Stimulated activated CD4-positive, alpha-beta T cell treated with anti-CD3 and anti-CD28 coated beads, Interleukin-4, amount 100 ng/mL, for 4 hours (primary cell): ENCODE measurements at regions not wholly inside any gene's neighbourhood (a gene's known extent, or its start where the extent isn't known, plus 50 kb on each side); places are given as distances from the start of the nearest gene placed in this dataset.
"Not testable (repeated sequence)": the region's sequence is repeated elsewhere in the genome, so short reads cannot be mapped to it uniquely, and the experiment has no call there.

Source experiments
- DNase-seq, 2 experiments: peaks; one replicate each; pipeline ENCODE4 v3.0.0-alpha.2; 2020

GRCh38 chr7:67631476-67631875, 634.8 kb downstream of the TYW1 start:
- DNase-seq = no peak

GRCh38 chr7:67635271-67635670, 638.6 kb downstream of the TYW1 start:
- no peak for DNase-seq

- no peak for DNase-seq
Observed at GRCh38 chr7:67636348-67637022, 639.9 kb downstream of the TYW1 start.

GRCh38 chr7:67637023-67637358, 640.4 kb downstream of the TYW1 start:
- no peak for DNase-seq

- not testable (repeated sequence) for DNase-seq
Observed at GRCh38 chr7:67642542-67642941, 645.9 kb downstream of the TYW1 start.

GRCh38 chr7:67644151-67644550, 647.5 kb downstream of the TYW1 start:
- no peak for DNase-seq

GRCh38 chr7:67652937-67653336, 656.3 kb downstream of the TYW1 start:
- DNase-seq = no peak

- DNase-seq = no peak
Observed at GRCh38 chr7:67653856-67654454, 657.3 kb downstream of the TYW1 start.

GRCh38 chr7:67654642-67655041, 658.0 kb downstream of the TYW1 start:
- no peak for DNase-seq

GRCh38 chr7:67655168-67655567, 658.5 kb downstream of the TYW1 start:
- no peak for DNase-seq

GRCh38 chr7:67659091-67659490, 662.5 kb downstream of the TYW1 start:
- no peak for DNase-seq

GRCh38 chr7:67662804-67663203, 666.2 kb downstream of the TYW1 start:
- no peak for DNase-seq

- no peak for DNase-seq
Observed at GRCh38 chr7:67663644-67664043, 667.0 kb downstream of the TYW1 start.

GRCh38 chr7:67666359-67666758, 669.7 kb downstream of the TYW1 start:
- not testable (repeated sequence) for DNase-seq

- no peak for DNase-seq
Observed at GRCh38 chr7:67671006-67671548, 674.4 kb downstream of the TYW1 start.

GRCh38 chr7:67673861-67674260, 677.2 kb downstream of the TYW1 start:
- DNase-seq = no peak

GRCh38 chr7:67674862-67675261, 678.2 kb downstream of the TYW1 start:
- DNase-seq = not testable (repeated sequence)

- DNase-seq = no peak
Observed at GRCh38 chr7:67675971-67676370, 679.3 kb downstream of the TYW1 start.

- DNase-seq = no peak
Observed at GRCh38 chr7:67678419-67678818, 681.8 kb downstream of the TYW1 start.

GRCh38 chr7:67683628-67684027, 687.0 kb downstream of the TYW1 start:
- DNase-seq = no peak

GRCh38 chr7:67690700-67691099, 694.1 kb downstream of the TYW1 start:
- DNase-seq = no peak

- DNase-seq = no peak
Observed at GRCh38 chr7:67692425-67692824, 695.8 kb downstream of the TYW1 start.

- no peak for DNase-seq
Observed at GRCh38 chr7:67696124-67696523, 699.5 kb downstream of the TYW1 start.

GRCh38 chr7:67696878-67697277, 700.2 kb downstream of the TYW1 start:
- no peak for DNase-seq

- no peak for DNase-seq
Observed at GRCh38 chr7:67698354-67698753, 701.7 kb downstream of the TYW1 start.
